ENCODE measurements at regions not wholly inside any gene's neighbourhood (a gene's known extent, or its start where the extent isn't known, plus 50 kb on each side); places are given as distances from the start of the nearest gene placed in this dataset.
"Not testable (repeated sequence)": the region's sequence is repeated elsewhere in the genome, so short reads cannot be mapped to it uniquely, and the experiment has no call there.

- FAIRE-seq (no peak), DNase-seq (ENCODE audit: insufficient read length, low spot score) (no peak)
- no peak for TF ChIP-seq PAX5 (IDR thresholded peaks at IDR 0.05; ENCODE audit: insufficient read depth, low read length, severe bottlenecking)
- TF ChIP-seq POU2F2 (IDR thresholded peaks at IDR 0.05; ENCODE audit: low read depth, low read length): no peak
- no peak for TF ChIP-seq POLR2AphosphoS5 (IDR thresholded peaks at IDR 0.05; ENCODE audit: low read depth, low read length)
- no peak for TF ChIP-seq TAF1 (IDR thresholded peaks at IDR 0.05; ENCODE audit: low read depth, low read length)
- no peak for TF ChIP-seq POLR2A (IDR thresholded peaks at IDR 0.05; ENCODE audit: low read depth, low read length)
- TF ChIP-seq SPI1 (IDR thresholded peaks at IDR 0.05; ENCODE audit: low read depth, low read length): no peak
Observed at GRCh38 chr15:38769492-38769891, 204.9 kb upstream of the RASGRP1 start.

GRCh38 chr15:38774076-38774475, 209.5 kb upstream of the RASGRP1 start:
- DNase-seq (ENCODE audit: insufficient read length, low spot score); FAIRE-seq: not testable (repeated sequence)

GRCh38 chr15:38781196-38781595, 216.6 kb upstream of the RASGRP1 start:
- FAIRE-seq (no peak), DNase-seq (ENCODE audit: insufficient read length, low spot score) (no peak)
- no peak for TF ChIP-seq TAF1 (IDR thresholded peaks at IDR 0.05; ENCODE audit: low read depth, low read length)
- no peak for TF ChIP-seq PAX5 (IDR thresholded peaks at IDR 0.05; ENCODE audit: insufficient read depth, low read length, severe bottlenecking)
- no peak for TF ChIP-seq POLR2AphosphoS5 (IDR thresholded peaks at IDR 0.05; ENCODE audit: low read depth, low read length)
- no peak for TF ChIP-seq POLR2A (IDR thresholded peaks at IDR 0.05; ENCODE audit: low read depth, low read length)
- no peak for TF ChIP-seq SPI1 (IDR thresholded peaks at IDR 0.05; ENCODE audit: low read depth, low read length)
- no peak for TF ChIP-seq POU2F2 (IDR thresholded peaks at IDR 0.05; ENCODE audit: low read depth, low read length)

GRCh38 chr15:38782156-38782555, 217.5 kb upstream of the RASGRP1 start:
- TF ChIP-seq PAX5 (IDR thresholded peaks at IDR 0.05; ENCODE audit: insufficient read depth, low read length, severe bottlenecking) (no peak), POLR2A (IDR thresholded peaks at IDR 0.05; ENCODE audit: low read depth, low read length) (no peak), POLR2AphosphoS5 (IDR thresholded peaks at IDR 0.05; ENCODE audit: low read depth, low read length) (no peak), SPI1 (IDR thresholded peaks at IDR 0.05; ENCODE audit: low read depth, low read length) (no peak), TAF1 (IDR thresholded peaks at IDR 0.05; ENCODE audit: low read depth, low read length) (no peak), POU2F2 (IDR thresholded peaks at IDR 0.05; ENCODE audit: low read depth, low read length) (no peak)
- no peak for FAIRE-seq
- no peak for DNase-seq (ENCODE audit: insufficient read length, low spot score)

GRCh38 chr15:38788918-38789317, 224.3 kb upstream of the RASGRP1 start:
- TF ChIP-seq POLR2A (IDR thresholded peaks at IDR 0.05; ENCODE audit: low read depth, low read length) (no peak), PAX5 (IDR thresholded peaks at IDR 0.05; ENCODE audit: insufficient read depth, low read length, severe bottlenecking) (no peak), TAF1 (IDR thresholded peaks at IDR 0.05; ENCODE audit: low read depth, low read length) (no peak), POU2F2 (IDR thresholded peaks at IDR 0.05; ENCODE audit: low read depth, low read length) (no peak), SPI1 (IDR thresholded peaks at IDR 0.05; ENCODE audit: low read depth, low read length) (no peak)
- no peak for FAIRE-seq
- no peak for DNase-seq (ENCODE audit: insufficient read length, low spot score)

GRCh38 chr15:38789566-38789965, 225.0 kb upstream of the RASGRP1 start:
- no peak for DNase-seq (ENCODE audit: insufficient read length, low spot score)
- no peak for FAIRE-seq
- TF ChIP-seq POU2F2 (IDR thresholded peaks at IDR 0.05; ENCODE audit: low read depth, low read length) (no peak), POLR2A (IDR thresholded peaks at IDR 0.05; ENCODE audit: low read depth, low read length) (no peak), PAX5 (IDR thresholded peaks at IDR 0.05; ENCODE audit: insufficient read depth, low read length, severe bottlenecking) (no peak), TAF1 (IDR thresholded peaks at IDR 0.05; ENCODE audit: low read depth, low read length) (no peak), SPI1 (IDR thresholded peaks at IDR 0.05; ENCODE audit: low read depth, low read length) (no peak), POLR2AphosphoS5 (IDR thresholded peaks at IDR 0.05; ENCODE audit: low read depth, low read length) (no peak)

GRCh38 chr15:38793206-38793810, 228.7 kb upstream of the RASGRP1 start:
- no peak for TF ChIP-seq POU2F2 (IDR thresholded peaks at IDR 0.05; ENCODE audit: low read depth, low read length)
- FAIRE-seq (no peak), DNase-seq (ENCODE audit: insufficient read length, low spot score) (no peak)

GRCh38 chr15:38795471-38796245, 231.0 kb upstream of the RASGRP1 start:
- DNase-seq (ENCODE audit: insufficient read length, low spot score) (no peak), FAIRE-seq (no peak)
- no peak for TF ChIP-seq PAX5 (IDR thresholded peaks at IDR 0.05; ENCODE audit: insufficient read depth, low read length, severe bottlenecking)
- TF ChIP-seq POLR2AphosphoS5 (IDR thresholded peaks at IDR 0.05; ENCODE audit: low read depth, low read length): no peak
- no peak for TF ChIP-seq SPI1 (IDR thresholded peaks at IDR 0.05; ENCODE audit: low read depth, low read length)
- TF ChIP-seq POU2F2 (IDR thresholded peaks at IDR 0.05; ENCODE audit: low read depth, low read length): no peak
- TF ChIP-seq TAF1 (IDR thresholded peaks at IDR 0.05; ENCODE audit: low read depth, low read length): no peak
- no peak for TF ChIP-seq POLR2A (IDR thresholded peaks at IDR 0.05; ENCODE audit: low read depth, low read length)

GRCh38 chr15:38796589-38796988, 232.0 kb upstream of the RASGRP1 start:
- TF ChIP-seq POU2F2 (IDR thresholded peaks at IDR 0.05; ENCODE audit: low read depth, low read length) (no peak), SPI1 (IDR thresholded peaks at IDR 0.05; ENCODE audit: low read depth, low read length) (no peak), TAF1 (IDR thresholded peaks at IDR 0.05; ENCODE audit: low read depth, low read length) (no peak), PAX5 (IDR thresholded peaks at IDR 0.05; ENCODE audit: insufficient read depth, low read length, severe bottlenecking) (no peak), POLR2A (IDR thresholded peaks at IDR 0.05; ENCODE audit: low read depth, low read length) (no peak), POLR2AphosphoS5 (IDR thresholded peaks at IDR 0.05; ENCODE audit: low read depth, low read length) (no peak)
- FAIRE-seq: no peak
- DNase-seq (ENCODE audit: insufficient read length, low spot score): no peak

GRCh38 chr15:38797506-38797905, 232.9 kb upstream of the RASGRP1 start:
- not testable (repeated sequence) for DNase-seq (ENCODE audit: insufficient read length, low spot score); FAIRE-seq

- DNase-seq (ENCODE audit: insufficient read length, low spot score); FAIRE-seq: not testable (repeated sequence)
Observed at GRCh38 chr15:38799202-38799601, 234.6 kb upstream of the RASGRP1 start.
